ENCODE measurements at regions not wholly inside any gene's neighbourhood (a gene's known extent, or its start where the extent isn't known, plus 50 kb on each side); places are given as distances from the start of the nearest gene placed in this dataset.

DNA sequence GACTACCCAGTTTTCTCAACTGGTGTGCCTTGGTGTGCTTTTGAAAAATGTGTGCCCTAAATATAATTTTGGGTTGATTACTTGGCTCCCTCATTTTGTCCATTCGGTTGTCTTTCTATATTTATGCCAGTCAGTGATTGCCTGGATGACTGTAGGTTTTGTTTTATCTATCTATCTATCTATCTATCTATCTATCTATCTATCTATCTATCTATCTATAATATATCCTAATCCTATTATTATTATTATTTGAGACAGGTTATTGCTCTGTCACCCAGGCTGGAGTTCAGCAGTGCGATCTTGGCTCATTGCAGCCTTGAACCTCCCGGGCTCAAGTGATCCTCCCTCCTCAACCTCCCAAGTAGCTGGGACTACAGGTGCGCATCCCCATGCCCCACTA is 111.4 kb upstream of the GRK3 start:
- TF ChIP-seq POLR2AphosphoS5 (IDR thresholded peaks at IDR 0.05) (no peak), EP300 (IDR thresholded peaks at IDR 0.05) (no peak), POLR2A (IDR thresholded peaks at IDR 0.05) (no peak)
- TF ChIP-seq, protein P1, sequence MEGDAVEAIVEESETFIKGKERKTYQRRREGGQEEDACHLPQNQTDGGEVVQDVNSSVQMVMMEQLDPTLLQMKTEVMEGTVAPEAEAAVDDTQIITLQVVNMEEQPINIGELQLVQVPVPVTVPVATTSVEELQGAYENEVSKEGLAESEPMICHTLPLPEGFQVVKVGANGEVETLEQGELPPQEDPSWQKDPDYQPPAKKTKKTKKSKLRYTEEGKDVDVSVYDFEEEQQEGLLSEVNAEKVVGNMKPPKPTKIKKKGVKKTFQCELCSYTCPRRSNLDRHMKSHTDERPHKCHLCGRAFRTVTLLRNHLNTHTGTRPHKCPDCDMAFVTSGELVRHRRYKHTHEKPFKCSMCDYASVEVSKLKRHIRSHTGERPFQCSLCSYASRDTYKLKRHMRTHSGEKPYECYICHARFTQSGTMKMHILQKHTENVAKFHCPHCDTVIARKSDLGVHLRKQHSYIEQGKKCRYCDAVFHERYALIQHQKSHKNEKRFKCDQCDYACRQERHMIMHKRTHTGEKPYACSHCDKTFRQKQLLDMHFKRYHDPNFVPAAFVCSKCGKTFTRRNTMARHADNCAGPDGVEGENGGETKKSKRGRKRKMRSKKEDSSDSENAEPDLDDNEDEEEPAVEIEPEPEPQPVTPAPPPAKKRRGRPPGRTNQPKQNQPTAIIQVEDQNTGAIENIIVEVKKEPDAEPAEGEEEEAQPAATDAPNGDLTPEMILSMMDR (IDR thresholded peaks at IDR 0.05): no peak

Data from gastroesophageal sphincter (tissue), 3 donors.